CD14-positive monocyte (primary cell): ENCODE measurements at regions not wholly inside any gene's neighbourhood (a gene's known extent, or its start where the extent isn't known, plus 50 kb on each side); places are given as distances from the start of the nearest gene placed in this dataset.

Experiments used
- DNase-seq, 3 donors: peaks; one replicate each; pipeline ENCODE4 v3.0.0-alpha.2; 2011 to 2022
- H2AFZ ChIP-seq: 2 replicates; pipeline ENCODE4 v1.6.0; 2012; ENCODE audit warnings: mild to moderate bottlenecking, low read depth, low read length, inconsistent platforms; ENCODE audit not compliant: insufficient read depth, poor library complexity, severe bottlenecking
- H3K27ac ChIP-seq, 2 donors: 1 replicate in 1 of 2; 2 replicates in 1 of 2; pipeline ENCODE4 v1.5.1; 2012 to 2013; ENCODE audit warnings: low read length in 2 of 2, control low read depth in 1 of 2, inconsistent platforms in 1 of 2, low read depth in 1 of 2, mild to moderate bottlenecking in 1 of 2
- H3K27me3 ChIP-seq, 2 donors: one replicate each; pipeline versions ENCODE4 v1.6.0 to v1.6.1; 2011 to 2013; ENCODE audit warnings: low read length in 2 of 2; ENCODE audit not compliant: control insufficient read depth in 2 of 2, insufficient read depth in 2 of 2
- H3K36me3 ChIP-seq, 2 donors: replicated peaks in 1 of 2; 1 replicate in 1 of 2; 2 replicates in 1 of 2; pipeline versions ENCODE4 v1.5.1 to v1.6.1; 2012 to 2013; ENCODE audit warnings: low read length in 2 of 2, control low read depth in 1 of 2, inconsistent platforms in 1 of 2, mild to moderate bottlenecking in 1 of 2; ENCODE audit not compliant: insufficient read depth in 2 of 2, control insufficient read depth in 1 of 2
- H3K4me1 ChIP-seq, 2 donors: 1 replicate in 1 of 2; 2 replicates in 1 of 2; pipeline versions ENCODE4 v1.5.1 to v1.6.1; 2012 to 2013; ENCODE audit warnings: low read length in 2 of 2, control low read depth in 1 of 2, inconsistent platforms in 1 of 2, mild to moderate bottlenecking in 1 of 2, moderate library complexity in 1 of 2; ENCODE audit not compliant: insufficient read depth in 2 of 2, control insufficient read depth in 1 of 2
- H3K4me2 ChIP-seq: replicated peaks from 2 replicates; pipeline ENCODE3; 2012; ENCODE audit warnings: low read length, moderate library complexity, mild to moderate bottlenecking; ENCODE audit not compliant: poor library complexity, severe bottlenecking; ENCODE audit errors: extremely low read depth
- H3K4me3 ChIP-seq, 3 experiments: fragments of 200-600 bp in 1 of 3; sonication (generic) in 1 of 3; replicated peaks in 1 of 3; 1 replicate in 2 of 3; 2 replicates in 1 of 3; pipeline ENCODE4 v1.5.1; 2011 to 2013; ENCODE audit warnings: low read length in 3 of 3, mild to moderate bottlenecking in 3 of 3, control low read depth in 2 of 3, low read depth in 2 of 3, inconsistent platforms in 1 of 3, moderate library complexity in 1 of 3
- H3K79me2 ChIP-seq: 2 replicates; pipeline ENCODE4 v1.6.0; 2012; ENCODE audit warnings: mild to moderate bottlenecking, control low read depth, inconsistent platforms, low read length, moderate library complexity; ENCODE audit not compliant: insufficient read depth
- H3K9ac ChIP-seq: 2 replicates; pipeline ENCODE4 v1.6.0; 2017; ENCODE audit warnings: low read length, mild to moderate bottlenecking; ENCODE audit not compliant: insufficient read depth, poor library complexity, severe bottlenecking
- H3K9me3 ChIP-seq, 2 donors: replicated peaks in 1 of 2; 1 replicate in 1 of 2; 2 replicates in 1 of 2; pipeline versions ENCODE4 v1.5.1 to v1.6.1; 2012 to 2013; ENCODE audit warnings: low read length in 2 of 2, control low read depth in 1 of 2; ENCODE audit not compliant: control insufficient read depth in 1 of 2, insufficient read depth in 1 of 2
- H4K20me1 ChIP-seq: 2 replicates; pipeline ENCODE4 v1.6.0; 2012; ENCODE audit warnings: mild to moderate bottlenecking, low read length, control low read depth, moderate library complexity; ENCODE audit not compliant: insufficient read depth
- H3K27ac Mint-ChIP-seq, 7 donors: one replicate each; pipeline ENCODE4 v1.8.0; 2020; ENCODE audit warnings: mild to moderate bottlenecking in 7 of 7, mixed read lengths in 7 of 7, moderate library complexity in 6 of 7, inconsistent platforms in 2 of 7
- H3K27me3 Mint-ChIP-seq, 3 donors: one replicate each; pipeline ENCODE4 v1.8.0; 2021 to 2022; ENCODE audit warnings: low read depth in 3 of 3, mild to moderate bottlenecking in 3 of 3, mixed read lengths in 3 of 3, moderate library complexity in 3 of 3, inconsistent platforms in 1 of 3
- H3K36me3 Mint-ChIP-seq, 2 donors: one replicate each; pipeline ENCODE4 v1.8.0; 2020; ENCODE audit warnings: mixed read lengths in 2 of 2, inconsistent platforms in 1 of 2, mild to moderate bottlenecking in 1 of 2
- H3K4me1 Mint-ChIP-seq: one replicate; pipeline ENCODE4 v1.8.0; 2020; ENCODE audit warnings: mild to moderate bottlenecking, mixed read lengths
- H3K4me3 Mint-ChIP-seq, 2 donors: one replicate each; pipeline ENCODE4 v1.8.0; 2020; ENCODE audit warnings: mild to moderate bottlenecking in 2 of 2, mixed read lengths in 2 of 2, moderate library complexity in 1 of 2
- H3K9me3 Mint-ChIP-seq, 7 donors: one replicate each; pipeline ENCODE4 v1.8.0; 2020 to 2022; ENCODE audit warnings: mixed read lengths in 7 of 7, mild to moderate bottlenecking in 6 of 7, moderate library complexity in 6 of 7, inconsistent platforms in 2 of 7
- WGBS: methylation state at CpG from one replicate; pipeline ENCODE4 v1.1.5; 2013; ENCODE audit warnings: missing lambda C conversion rate; ENCODE audit not compliant: insufficient coverage; 5-methylcytosine and 5-hydroxymethylcytosine counted together
- intact Hi-C, 2 donors: fragments of 100-400 bp; cut with micrococcal nuclease; formaldehyde crosslinking; loops; one replicate each; pipeline versions ENCODE4 v1.15.0 to v1.15.1; 2023
- TF ChIP-seq, protein P1 (sequence below): fragments of 200-600 bp; IDR thresholded peaks from one replicate; pipeline ENCODE4 v1.8.0; 2022; ENCODE audit warnings: antibody characterized with exemption, mild to moderate bottlenecking

DNA sequence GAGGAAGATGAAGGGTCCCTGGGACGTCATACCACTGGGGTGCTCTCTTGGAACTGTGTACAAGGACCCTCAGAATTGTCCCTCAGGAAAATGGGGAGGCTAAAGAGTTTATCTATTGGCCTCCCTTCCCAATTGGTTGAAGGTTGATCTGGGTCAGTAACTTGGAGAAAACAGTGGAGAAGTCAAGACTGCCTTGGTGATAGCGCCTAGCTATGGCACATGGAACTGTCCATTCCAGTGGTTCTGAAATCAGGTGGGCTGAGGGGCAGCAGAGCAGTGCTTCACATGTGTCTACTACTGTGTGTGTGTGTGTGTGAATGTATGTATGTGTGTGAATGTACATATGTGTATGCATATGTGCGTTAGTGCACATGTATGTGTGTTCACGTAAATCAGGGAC, 316.1 kb downstream of the AACS start:
- intact Hi-C loops = no loop called here

DNA sequence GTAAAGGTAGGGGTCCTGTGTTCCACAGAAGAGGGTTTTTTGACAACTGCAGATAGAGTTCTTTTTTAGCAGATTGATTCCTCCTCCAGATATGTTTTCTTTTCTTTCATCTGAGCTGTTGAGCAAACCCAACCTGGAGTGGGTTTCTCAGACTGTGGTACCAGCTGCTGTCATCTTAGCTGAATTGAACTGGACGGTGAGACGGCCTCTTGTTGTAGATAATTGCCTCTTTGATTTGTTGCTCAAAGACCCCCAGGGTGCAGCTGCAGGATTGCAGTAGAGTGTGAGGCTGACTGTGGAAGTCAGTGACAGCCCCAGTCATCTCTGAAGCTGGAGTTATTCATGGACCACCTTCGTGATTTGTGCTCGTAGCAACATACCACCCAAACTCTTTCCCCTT, 317.7 kb downstream of the AACS start:
- TF ChIP-seq, protein P1, sequence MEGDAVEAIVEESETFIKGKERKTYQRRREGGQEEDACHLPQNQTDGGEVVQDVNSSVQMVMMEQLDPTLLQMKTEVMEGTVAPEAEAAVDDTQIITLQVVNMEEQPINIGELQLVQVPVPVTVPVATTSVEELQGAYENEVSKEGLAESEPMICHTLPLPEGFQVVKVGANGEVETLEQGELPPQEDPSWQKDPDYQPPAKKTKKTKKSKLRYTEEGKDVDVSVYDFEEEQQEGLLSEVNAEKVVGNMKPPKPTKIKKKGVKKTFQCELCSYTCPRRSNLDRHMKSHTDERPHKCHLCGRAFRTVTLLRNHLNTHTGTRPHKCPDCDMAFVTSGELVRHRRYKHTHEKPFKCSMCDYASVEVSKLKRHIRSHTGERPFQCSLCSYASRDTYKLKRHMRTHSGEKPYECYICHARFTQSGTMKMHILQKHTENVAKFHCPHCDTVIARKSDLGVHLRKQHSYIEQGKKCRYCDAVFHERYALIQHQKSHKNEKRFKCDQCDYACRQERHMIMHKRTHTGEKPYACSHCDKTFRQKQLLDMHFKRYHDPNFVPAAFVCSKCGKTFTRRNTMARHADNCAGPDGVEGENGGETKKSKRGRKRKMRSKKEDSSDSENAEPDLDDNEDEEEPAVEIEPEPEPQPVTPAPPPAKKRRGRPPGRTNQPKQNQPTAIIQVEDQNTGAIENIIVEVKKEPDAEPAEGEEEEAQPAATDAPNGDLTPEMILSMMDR = no peak
- Histone ChIP-seq H3K79me2 (no peaks in the 10 kb centered on the region), H3K9ac (no peak overlapping the region), H3K4me2 (no peak overlapping the region), H4K20me1 (no peaks in the 10 kb centered on the region), H3K27ac (no peak overlapping the region), H3K4me1 (no peaks in the 10 kb centered on the region), H3K27me3 (no peaks in the 10 kb centered on the region), H3K36me3 (no peaks in the 10 kb centered on the region), H3K9me3 (no peaks in the 10 kb centered on the region), H2AFZ (no peak overlapping the region), H3K4me3 (no peak overlapping the region)
- Mint-ChIP-seq H3K36me3 (no peaks in the 10 kb centered on the region), H3K4me3 (no peak overlapping the region), H3K9me3 (peaks cover 0 to 2% (median 0%) of the 10 kb centered on the region in 7 donors), H3K27ac (no peak overlapping the region), H3K27me3 (peaks cover 5 to 9% (median 5%) of the 10 kb centered on the region in 3 donors), H3K4me1 (no peaks in the 10 kb centered on the region)
- 100% methylated on average over 2 of the region's 4 CpGs for WGBS
- intact Hi-C loops = no loop called here
- DNase-seq = no peak

More for the DNA sequence above, 316.1 kb downstream of the AACS start:
- Histone ChIP-seq H3K9ac (no peak overlapping the region), H3K4me3 (no peak overlapping the region), H3K4me2 (no peak overlapping the region), H3K9me3 (no peaks in the 10 kb centered on the region), H3K4me1 (no peaks in the 10 kb centered on the region), H3K79me2 (no peaks in the 10 kb centered on the region), H3K36me3 (no peaks in the 10 kb centered on the region), H3K27ac (no peak overlapping the region), H3K27me3 (no peaks in the 10 kb centered on the region), H4K20me1 (no peaks in the 10 kb centered on the region), H2AFZ (no peak overlapping the region)
- no peak for DNase-seq
- Mint-ChIP-seq H3K27ac (no peak overlapping the region), H3K4me3 (no peak overlapping the region), H3K4me1 (no peaks in the 10 kb centered on the region), H3K36me3 (no peaks in the 10 kb centered on the region), H3K27me3 (peaks cover 5 to 8% (median 7%) of the 10 kb centered on the region in 3 donors), H3K9me3 (no peaks in the 10 kb centered on the region)
- TF ChIP-seq, protein P1 = no peak
- 88% methylated on average over 4 of the region's 4 CpGs for WGBS
